ENCODE measurements at regions not wholly inside any gene's neighbourhood (a gene's known extent, or its start where the extent isn't known, plus 50 kb on each side); places are given as distances from the start of the nearest gene placed in this dataset.

DNA sequence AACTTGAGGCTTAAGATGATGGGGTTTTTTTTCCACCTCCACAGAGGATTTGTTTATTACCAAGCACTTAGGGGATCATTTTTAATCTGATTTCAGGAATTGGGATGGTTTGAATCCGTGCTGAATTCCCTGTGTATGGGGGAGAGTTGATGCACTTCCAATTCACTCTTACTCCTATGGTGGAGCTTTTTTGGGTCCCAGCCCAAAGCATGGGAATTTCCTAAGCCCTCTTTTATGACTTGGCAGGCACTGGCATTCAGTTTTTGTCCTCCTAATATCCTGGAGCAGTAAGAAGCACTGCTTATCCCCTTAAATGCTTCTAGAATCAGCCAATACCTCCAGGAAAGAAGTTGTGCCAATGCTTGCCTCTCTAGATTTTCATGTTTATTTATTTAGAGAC is 78.7 kb downstream of the HYCC1 start:
- Mint-ChIP-seq H3K36me3 (peaks cover 6% of the 10 kb centered on the region), H3K27me3 (peaks cover 22% of the 10 kb centered on the region), H3K27ac (no peak overlapping the region), H3K4me3 (no peak overlapping the region), H3K9me3 (peaks cover 4% of the 10 kb centered on the region), H3K4me1 (no peaks in the 10 kb centered on the region)
- no peak for DNase-seq
- POLR2A ChIA-PET: no interaction called here
- no peak for ATAC-seq (ENCODE audit: low read depth)

DNA sequence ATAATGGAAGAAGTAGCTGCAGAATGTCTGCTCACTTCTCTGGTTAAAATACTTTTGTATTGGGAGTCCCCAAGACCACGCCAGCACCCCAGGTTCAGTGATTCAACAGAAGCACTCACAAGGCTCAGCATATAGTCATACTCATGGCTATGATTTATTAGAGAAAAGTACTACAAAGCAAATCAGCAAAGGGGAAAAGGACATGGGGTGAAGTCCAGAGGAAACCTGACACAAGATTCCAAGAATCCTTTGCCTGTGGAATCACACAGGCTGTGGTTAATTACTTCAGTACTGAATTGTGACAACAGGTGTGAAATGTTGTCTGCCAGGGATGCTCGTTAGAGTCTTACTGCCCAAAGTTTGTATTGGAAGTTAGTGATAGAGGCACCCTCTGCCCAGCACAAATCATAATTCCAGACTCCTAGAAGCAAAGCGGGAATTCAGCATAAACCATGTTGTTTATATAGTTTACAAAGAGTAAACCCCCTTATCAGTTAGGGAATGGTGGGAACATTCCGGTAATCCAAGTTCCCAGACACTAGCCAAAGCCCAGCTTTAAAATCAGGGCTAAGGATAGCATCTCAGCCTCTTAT is 79.4 kb downstream of the HYCC1 start:
- H3K4me3 Mint-ChIP-seq: no peak overlapping the region
- H3K4me1 Mint-ChIP-seq: no peaks in the 10 kb centered on the region
- peaks cover 3% of the 10 kb centered on the region for H3K36me3 Mint-ChIP-seq
- no peak for ATAC-seq (ENCODE audit: low read depth)
- DNase-seq: no peak
- H3K27me3 Mint-ChIP-seq: peaks cover 22% of the 10 kb centered on the region
- no peak overlapping the region for H3K27ac Mint-ChIP-seq
- peaks cover 4% of the 10 kb centered on the region for H3K9me3 Mint-ChIP-seq
- POLR2A ChIA-PET: no interaction called here

DNA sequence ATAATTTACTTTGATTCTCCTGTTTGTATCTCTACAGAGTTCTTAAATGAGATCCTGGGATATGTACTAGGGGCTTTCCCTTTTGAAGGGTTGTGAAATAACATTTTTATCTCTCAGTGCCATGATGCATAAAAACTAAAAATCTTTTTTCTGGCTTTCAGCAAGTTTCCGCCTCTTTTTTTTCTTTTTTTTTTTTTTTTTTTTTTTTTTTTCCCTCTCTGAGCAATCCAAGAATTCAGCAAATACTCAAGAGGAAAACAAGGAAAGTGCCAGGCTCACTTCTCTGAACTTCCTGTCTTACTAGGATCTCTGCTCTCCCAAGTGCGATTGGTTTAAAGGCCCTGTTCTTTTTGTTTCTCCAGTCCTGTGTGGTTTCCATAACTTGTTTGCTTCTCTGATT is 79.9 kb downstream of the HYCC1 start:
- Mint-ChIP-seq H3K27me3 (peaks cover 22% of the 10 kb centered on the region), H3K4me3 (no peak overlapping the region), H3K4me1 (no peaks in the 10 kb centered on the region), H3K9me3 (peaks cover 4% of the 10 kb centered on the region), H3K36me3 (peaks cover 3% of the 10 kb centered on the region), H3K27ac (no peak overlapping the region)
- ATAC-seq (ENCODE audit: low read depth): no peak
- no peak for DNase-seq
- POLR2A ChIA-PET: no interaction called here

DNA sequence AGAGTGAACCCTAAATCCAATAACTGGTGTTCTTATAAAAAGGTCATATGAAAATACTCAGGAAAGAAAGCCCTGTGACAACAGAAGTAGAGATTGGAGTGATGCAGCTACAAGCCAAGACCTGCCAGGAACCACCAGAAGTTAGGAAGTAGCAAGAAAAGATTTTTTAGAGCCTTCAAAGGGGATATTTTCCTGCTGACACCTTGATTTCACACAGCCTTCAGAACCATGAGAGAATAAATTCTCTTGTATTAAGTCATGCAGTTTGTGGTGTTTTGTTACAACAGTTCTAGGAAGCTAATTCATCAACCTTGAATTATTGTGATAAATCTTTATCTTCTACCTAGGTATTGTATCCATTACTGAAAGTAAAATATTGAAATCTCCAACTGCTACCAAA is 81.0 kb downstream of the HYCC1 start:
- POLR2A ChIA-PET: no interaction called here
- Mint-ChIP-seq H3K4me1 (no peaks in the 10 kb centered on the region), H3K9me3 (peaks cover 4% of the 10 kb centered on the region), H3K27ac (no peak overlapping the region), H3K36me3 (peaks cover 3% of the 10 kb centered on the region), H3K4me3 (no peak overlapping the region), H3K27me3 (peaks cover 22% of the 10 kb centered on the region)
- ATAC-seq (ENCODE audit: low read depth) (no peak), DNase-seq (no peak)

DNA sequence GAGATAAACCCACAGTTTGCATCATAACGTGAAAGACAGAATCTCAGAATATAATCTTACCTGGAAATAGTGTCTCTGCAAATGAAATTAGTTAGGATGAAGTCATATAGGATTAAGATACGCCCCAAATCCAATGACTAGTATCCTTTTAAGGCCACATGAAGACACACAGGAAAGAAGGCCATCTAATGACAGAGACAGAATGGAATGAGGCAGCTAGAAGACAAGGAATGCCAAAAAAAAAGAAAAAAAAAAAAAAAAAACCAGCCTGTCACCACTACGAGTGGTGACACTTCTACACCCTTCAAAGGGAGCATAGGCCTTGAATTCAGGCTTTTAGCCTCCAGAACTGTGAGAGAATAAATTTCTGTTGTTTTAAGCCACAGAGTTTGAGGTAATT is 82.9 kb downstream of the HYCC1 start:
- no peak overlapping the region for H3K27ac Mint-ChIP-seq
- ATAC-seq (ENCODE audit: low read depth): no peak
- peaks cover 22% of the 10 kb centered on the region for H3K27me3 Mint-ChIP-seq
- H3K4me1 Mint-ChIP-seq: no peaks in the 10 kb centered on the region
- POLR2A ChIA-PET: no interaction called here
- no peak overlapping the region for H3K4me3 Mint-ChIP-seq
- peaks cover 4% of the 10 kb centered on the region for H3K9me3 Mint-ChIP-seq
- peaks cover 3% of the 10 kb centered on the region for H3K36me3 Mint-ChIP-seq
- DNase-seq: no peak

DNA sequence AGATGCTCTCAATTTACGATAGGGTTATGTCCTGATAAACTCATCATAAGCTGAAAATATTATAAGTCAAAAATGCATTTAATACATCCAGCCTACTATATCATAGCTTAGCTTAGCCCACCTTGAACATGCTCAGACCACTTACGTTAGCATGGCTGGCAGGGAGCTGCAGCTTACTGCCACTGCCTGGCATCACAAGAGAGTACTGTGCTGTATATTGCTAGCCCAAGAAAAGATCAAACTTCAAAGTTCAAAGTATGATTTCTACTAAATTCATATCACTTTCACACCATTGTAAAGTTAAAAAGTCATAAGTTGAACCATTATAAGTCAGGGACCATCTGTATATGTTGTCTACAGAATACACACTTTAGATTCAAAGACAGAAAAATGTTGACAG is 91.6 kb downstream of the HYCC1 start:
- no peak for DNase-seq
- Mint-ChIP-seq H3K4me1 (peaks cover 1% of the 10 kb centered on the region), H3K4me3 (no peak overlapping the region), H3K36me3 (no peaks in the 10 kb centered on the region), H3K27ac (no peak overlapping the region), H3K27me3 (peaks cover 2% of the 10 kb centered on the region), H3K9me3 (peaks cover 3% of the 10 kb centered on the region)
- POLR2A ChIA-PET: no interaction called here
- ATAC-seq (ENCODE audit: low read depth): no peak

DNA sequence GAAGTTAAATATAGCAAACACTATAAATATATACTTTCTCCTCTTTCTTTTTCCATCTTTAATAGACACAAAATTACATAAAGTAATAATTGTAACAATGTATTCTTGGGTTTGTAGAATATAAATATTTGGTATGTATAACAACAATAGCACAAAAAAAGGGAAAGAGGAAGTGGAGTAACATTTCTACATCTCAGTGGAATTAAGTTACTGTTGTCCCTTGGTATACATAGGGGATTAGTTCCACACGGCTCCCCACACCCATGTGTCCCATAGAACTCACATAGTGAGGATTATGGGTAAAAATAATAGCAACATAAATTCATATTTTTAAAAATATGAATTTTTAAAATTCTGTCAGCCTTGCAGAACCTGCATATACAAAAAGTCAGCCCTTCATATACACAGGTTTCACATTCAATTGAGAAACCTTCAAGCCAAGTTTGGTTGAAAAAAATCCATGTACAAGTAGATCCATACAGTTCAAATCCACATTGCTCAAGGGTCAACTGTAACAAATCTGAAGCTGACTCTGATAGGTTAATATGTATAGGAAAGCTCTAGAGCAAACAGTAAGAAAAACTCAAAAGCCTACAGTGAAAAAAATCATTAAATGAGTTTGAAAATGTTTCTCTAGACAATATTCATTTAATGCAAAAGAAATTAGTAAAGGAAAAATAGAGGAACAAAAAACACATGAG is 92.4 kb downstream of the HYCC1 start:
- H3K27ac Mint-ChIP-seq: no peak overlapping the region
- no peak for DNase-seq

DNA sequence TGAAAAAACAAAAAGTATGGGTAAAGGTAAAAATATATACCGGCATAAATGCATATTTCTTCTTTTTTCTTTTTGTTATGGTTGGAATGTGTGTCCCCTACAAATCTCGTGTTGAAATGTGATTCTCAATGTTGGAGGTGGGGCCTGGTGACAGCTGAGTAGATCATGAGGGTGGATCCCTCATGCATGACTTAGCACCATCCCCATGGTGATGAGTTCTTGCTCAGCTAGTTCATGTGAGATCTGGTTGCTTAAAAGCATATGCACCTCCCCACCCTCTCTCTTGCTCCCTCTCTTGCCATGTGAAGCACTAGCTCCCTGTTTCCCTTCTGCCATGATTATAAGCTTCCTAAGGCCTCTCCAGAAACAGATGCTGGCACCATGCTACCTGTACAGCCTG is 93.3 kb downstream of the HYCC1 start:
- peak overlapping the region; percentile 4 for H3K27ac Mint-ChIP-seq
- H3K9me3 Mint-ChIP-seq: peaks cover 3% of the 10 kb centered on the region
- H3K4me3 Mint-ChIP-seq: no peak overlapping the region
- peaks cover 1% of the 10 kb centered on the region for H3K4me1 Mint-ChIP-seq
- peaks cover 2% of the 10 kb centered on the region for H3K27me3 Mint-ChIP-seq
- H3K36me3 Mint-ChIP-seq: no peaks in the 10 kb centered on the region
- no peak for DNase-seq
- ATAC-seq (ENCODE audit: low read depth): no peak
- POLR2A ChIA-PET: no interaction called here

More for the DNA sequence above, 92.4 kb downstream of the HYCC1 start:
- peaks cover 1% of the 10 kb centered on the region for H3K4me1 Mint-ChIP-seq
- H3K36me3 Mint-ChIP-seq: no peaks in the 10 kb centered on the region
- no peak for ATAC-seq (ENCODE audit: low read depth)
- H3K9me3 Mint-ChIP-seq: peaks cover 3% of the 10 kb centered on the region
- no peak overlapping the region for H3K4me3 Mint-ChIP-seq
- POLR2A ChIA-PET: no interaction called here
- peaks cover 2% of the 10 kb centered on the region for H3K27me3 Mint-ChIP-seq

DNA sequence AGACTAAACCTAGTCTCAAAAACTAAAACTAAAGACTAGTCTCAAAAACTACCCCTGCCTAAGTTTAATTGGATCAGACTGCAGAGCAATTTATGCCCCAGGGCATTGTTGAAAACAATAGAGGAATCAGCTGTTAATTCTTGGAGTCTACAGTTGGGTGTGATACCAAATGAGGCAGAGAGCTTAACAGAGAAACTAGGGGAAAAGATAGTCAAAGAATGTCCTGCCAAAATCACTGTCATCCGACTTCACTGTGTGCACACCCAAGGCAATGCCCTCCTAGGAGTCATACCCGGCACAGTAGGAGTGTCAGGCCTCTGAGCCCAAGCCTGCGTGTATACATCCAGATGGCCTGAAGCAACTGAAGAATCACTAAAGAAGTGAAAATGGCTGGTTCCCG is 90.5 kb upstream of the TOMM7 start:
- ATAC-seq (ENCODE audit: low read depth) (no peak), DNase-seq (no peak)
- peaks cover 18% of the 10 kb centered on the region for H3K9me3 Mint-ChIP-seq
- H3K36me3 Mint-ChIP-seq: peaks cover 8% of the 10 kb centered on the region
- H3K27me3 Mint-ChIP-seq: peaks cover 4% of the 10 kb centered on the region
- H3K4me1 Mint-ChIP-seq: no peaks in the 10 kb centered on the region
- H3K27ac Mint-ChIP-seq: no peak overlapping the region
- POLR2A ChIA-PET: no interaction called here
- no peak overlapping the region for H3K4me3 Mint-ChIP-seq

DNA sequence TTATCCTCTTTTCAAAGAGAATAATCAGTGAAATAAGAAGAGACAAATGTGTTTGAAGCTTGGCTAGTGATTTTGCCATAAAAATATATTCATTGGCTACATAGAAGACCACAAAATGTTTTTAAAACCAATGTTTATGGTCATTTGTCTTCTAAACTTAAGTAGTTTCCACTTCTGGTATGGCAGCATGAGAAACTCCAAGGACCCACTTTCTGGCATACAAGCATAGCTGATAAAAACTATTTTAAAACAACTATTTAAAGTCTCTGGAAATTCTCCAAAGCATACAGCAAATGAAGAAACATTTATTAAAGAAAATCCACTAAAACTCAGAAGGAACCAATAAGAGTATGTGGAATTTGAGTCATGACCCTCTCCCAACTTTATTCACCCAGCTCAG is 89.2 kb upstream of the TOMM7 start:
- Mint-ChIP-seq H3K4me3 (no peak overlapping the region), H3K4me1 (no peaks in the 10 kb centered on the region), H3K9me3 (peaks cover 18% of the 10 kb centered on the region), H3K36me3 (peaks cover 8% of the 10 kb centered on the region), H3K27ac (no peak overlapping the region), H3K27me3 (peaks cover 4% of the 10 kb centered on the region)
- POLR2A ChIA-PET: no interaction called here
- DNase-seq (no peak), ATAC-seq (ENCODE audit: low read depth) (no peak)

DNA sequence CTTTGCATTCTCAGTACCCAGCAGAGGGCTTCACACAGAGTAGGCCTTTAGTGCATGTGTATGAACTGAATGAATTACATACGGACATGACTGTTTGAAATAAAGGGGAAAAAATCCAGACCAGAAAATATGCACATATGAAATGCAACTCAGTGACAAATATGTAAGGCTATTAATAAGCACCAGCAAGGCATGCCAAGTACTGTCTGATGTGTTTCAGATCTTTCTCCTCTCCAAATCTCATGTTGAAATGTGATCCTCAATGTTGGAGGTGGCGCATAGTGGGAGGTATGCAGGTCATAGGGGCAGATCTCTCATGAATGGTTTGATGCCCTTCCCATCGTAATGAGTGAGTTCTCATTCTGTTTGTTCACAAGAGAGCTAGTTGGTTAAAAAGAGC is 87.3 kb upstream of the TOMM7 start:
- Mint-ChIP-seq H3K27me3 (peaks cover 4% of the 10 kb centered on the region), H3K4me3 (no peak overlapping the region), H3K4me1 (no peaks in the 10 kb centered on the region), H3K9me3 (peaks cover 16% of the 10 kb centered on the region), H3K36me3 (peaks cover 8% of the 10 kb centered on the region), H3K27ac (no peak overlapping the region)
- DNase-seq: no peak
- POLR2A ChIA-PET: no interaction called here
- ATAC-seq (ENCODE audit: low read depth): no peak

DNA sequence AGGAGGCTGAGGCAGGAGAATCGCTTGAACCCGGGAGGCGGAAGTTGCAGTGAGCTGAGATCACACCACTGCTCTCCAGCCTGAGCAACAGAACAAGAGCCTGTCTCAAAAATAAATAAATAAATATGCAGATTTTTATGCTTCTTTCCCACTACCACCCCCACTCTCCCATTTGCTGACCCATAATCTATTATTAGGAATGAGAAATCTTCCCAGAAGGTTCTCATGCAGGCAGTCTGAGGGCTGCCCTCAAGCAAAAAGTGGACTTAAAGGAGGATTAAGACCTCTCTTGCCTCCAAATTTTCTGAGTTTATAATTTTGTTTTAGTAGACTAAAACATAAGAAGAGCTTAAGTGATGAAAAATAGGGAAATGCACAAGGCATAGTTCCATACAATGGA is 85.2 kb upstream of the TOMM7 start:
- Mint-ChIP-seq H3K4me3 (no peak overlapping the region), H3K9me3 (peaks cover 2% of the 10 kb centered on the region), H3K27me3 (no peaks in the 10 kb centered on the region), H3K27ac (no peak overlapping the region), H3K36me3 (peaks cover 4% of the 10 kb centered on the region), H3K4me1 (no peaks in the 10 kb centered on the region)
- POLR2A ChIA-PET: interaction anchor here (0.5 kb wide), 1 partner anchor 51 kb away, joined by 4 read pairs; no protein-coding TSS in a partner anchor
- ATAC-seq (ENCODE audit: low read depth) (no peak), DNase-seq (no peak)

DNA sequence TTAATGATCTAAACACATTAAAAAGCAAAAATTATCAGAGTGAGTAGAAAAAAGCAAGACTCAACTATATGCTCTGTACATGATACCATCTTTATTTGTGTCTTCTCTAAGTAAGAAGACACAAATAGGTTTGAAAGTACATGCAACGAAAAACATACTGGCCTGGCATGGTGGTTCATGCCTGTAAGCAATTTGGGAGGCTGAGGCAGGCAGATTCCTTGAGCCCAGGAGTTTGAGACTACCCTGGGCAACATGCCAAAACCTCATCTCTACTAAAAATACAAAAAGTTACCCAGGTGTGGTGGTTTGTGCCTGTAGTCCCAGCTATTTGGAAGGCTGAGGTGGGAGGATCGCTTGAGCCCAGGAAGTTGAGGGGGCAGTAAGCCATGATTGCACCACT is 78.1 kb upstream of the TOMM7 start:
- peaks cover 7% of the 10 kb centered on the region for H3K4me1 Mint-ChIP-seq
- peaks cover 2% of the 10 kb centered on the region for H3K9me3 Mint-ChIP-seq
- no peak for ATAC-seq (ENCODE audit: low read depth)
- no peak for DNase-seq
- H3K27me3 Mint-ChIP-seq: no peaks in the 10 kb centered on the region
- H3K36me3 Mint-ChIP-seq: peaks cover 4% of the 10 kb centered on the region
- POLR2A ChIA-PET: no interaction called here
- H3K27ac Mint-ChIP-seq: no peak overlapping the region
- no peak overlapping the region for H3K4me3 Mint-ChIP-seq

DNA sequence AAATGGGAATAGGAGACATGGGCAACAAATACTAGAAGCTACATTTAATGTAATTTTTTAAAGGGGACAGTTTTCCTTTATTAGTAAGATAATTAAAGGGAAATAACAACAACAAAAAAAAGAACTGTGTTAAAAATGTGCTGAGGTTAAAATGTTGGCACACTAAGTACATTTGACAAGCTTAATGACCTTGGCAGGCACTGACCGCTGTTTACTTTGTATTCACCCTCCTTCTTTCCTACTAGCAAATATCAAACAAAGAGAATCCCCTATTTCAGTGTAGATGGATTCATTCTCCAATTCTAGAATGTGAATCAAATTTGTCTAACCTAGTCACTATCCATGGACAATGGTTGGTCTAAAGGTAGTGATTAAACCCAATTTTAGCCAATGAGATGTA is 77.5 kb upstream of the TOMM7 start:
- POLR2A ChIA-PET: no interaction called here
- Mint-ChIP-seq H3K27ac (no peak overlapping the region), H3K36me3 (peaks cover 4% of the 10 kb centered on the region), H3K4me3 (no peak overlapping the region), H3K4me1 (peaks cover 7% of the 10 kb centered on the region), H3K9me3 (peaks cover 2% of the 10 kb centered on the region), H3K27me3 (no peaks in the 10 kb centered on the region)
- ATAC-seq (ENCODE audit: low read depth) (no peak), DNase-seq (no peak)
